SJCRH30 (cell line): ENCODE measurements at regions not wholly inside any gene's neighbourhood (a gene's known extent, or its start where the extent isn't known, plus 50 kb on each side); places are given as distances from the start of the nearest gene placed in this dataset.
A peak's percentile ranks its signal among the peaks of the same experiment; 100 is the strongest.

Source experiments
- DNase-seq, 2 experiments: peaks; one replicate each; pipeline ENCODE4 v3.0.0-alpha.2; 2015 to 2020
- H3K27ac ChIP-seq: fragments of 250-450 bp; sonication (Bioruptor Pico); 2 replicates; pipeline ENCODE4 v1.5.1; 2020; ENCODE audit warnings: mild to moderate bottlenecking, moderate library complexity
- H3K27me3 ChIP-seq: fragments of 250-450 bp; sonication (Bioruptor Pico); 2 replicates; pipeline ENCODE4 v1.5.1; 2020; ENCODE audit warnings: mild to moderate bottlenecking, moderate library complexity
- H3K36me3 ChIP-seq: fragments of 250-450 bp; sonication (Bioruptor Pico); 2 replicates; pipeline ENCODE4 v1.5.1; 2020; ENCODE audit warnings: mild to moderate bottlenecking, moderate library complexity
- H3K4me1 ChIP-seq: fragments of 250-450 bp; sonication (Bioruptor Pico); 2 replicates; pipeline ENCODE4 v1.5.1; 2020; ENCODE audit warnings: mild to moderate bottlenecking, moderate library complexity
- H3K4me3 ChIP-seq: fragments of 250-450 bp; sonication (Bioruptor Pico); 2 replicates; pipeline ENCODE4 v1.5.1; 2020; ENCODE audit warnings: mild to moderate bottlenecking, moderate library complexity
- H3K9me3 ChIP-seq: fragments of 250-450 bp; sonication (Bioruptor Pico); replicated peaks from 2 replicates; pipeline ENCODE4 v1.5.1; 2020; ENCODE audit warnings: mild to moderate bottlenecking, moderate library complexity

DNA sequence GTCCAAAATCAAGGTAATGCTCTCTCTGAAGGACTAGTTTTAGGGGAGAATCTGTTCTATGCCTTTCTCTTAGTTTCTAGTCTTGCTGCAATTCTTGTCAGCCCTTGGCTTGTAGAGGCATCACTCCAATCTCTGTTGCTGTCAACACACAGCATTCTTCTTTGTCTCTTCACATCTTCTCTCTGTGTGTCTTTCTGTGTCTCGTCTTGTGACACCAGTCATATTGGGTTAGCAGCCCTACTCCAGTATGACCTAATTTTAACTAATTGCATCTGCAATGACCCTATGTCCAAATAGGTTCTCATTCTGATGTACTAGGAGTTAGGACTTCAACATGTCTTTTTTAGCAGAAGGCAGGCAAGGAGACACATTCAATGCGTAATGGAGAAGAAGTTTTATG is 1110.6 kb downstream of the DTWD2 start:
- no peak overlapping the region for H3K27ac ChIP-seq
- H3K27me3 ChIP-seq, result no peaks in the 10 kb centered on the region
- H3K4me3 ChIP-seq, result no peak overlapping the region
- H3K36me3 ChIP-seq, result no peaks in the 10 kb centered on the region
- 0 out of 2 replicates have a peak, but pooled peaks cover 2% of the 10 kb centered on the region for H3K4me1 ChIP-seq
- DNase-seq, result no peak
- H3K9me3 ChIP-seq, result peaks cover 4% of the 10 kb centered on the region

DNA sequence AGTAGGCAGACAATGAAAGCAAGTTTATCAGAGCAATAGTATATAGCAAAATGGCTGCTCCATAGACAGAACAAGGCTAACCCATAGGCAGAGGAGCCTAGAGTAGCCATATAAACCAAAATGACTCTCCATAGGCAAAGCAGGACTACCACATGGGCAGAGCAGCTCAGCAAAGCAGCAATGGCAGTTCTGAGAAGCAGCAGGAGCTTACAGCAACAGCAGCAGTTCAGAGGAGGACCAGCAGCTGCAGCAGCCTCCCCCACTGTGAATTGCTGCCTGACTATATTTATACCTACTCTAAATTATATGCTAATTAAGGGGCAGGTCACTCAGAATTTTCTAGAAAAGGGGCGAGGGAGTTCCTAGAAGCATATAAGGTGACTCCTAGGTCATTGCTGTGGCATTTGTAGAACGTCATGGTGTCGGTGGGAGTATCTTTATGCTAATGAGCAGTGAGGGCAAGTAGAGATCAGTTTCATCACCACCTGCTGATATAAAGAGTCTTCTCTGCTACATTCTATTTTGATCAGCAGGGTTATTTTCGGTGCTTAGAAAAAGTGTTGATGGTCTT is 1115.5 kb downstream of the DTWD2 start:
- H3K9me3 ChIP-seq, result peaks cover 4% of the 10 kb centered on the region
- H3K27me3 ChIP-seq, result no peaks in the 10 kb centered on the region
- H3K36me3 ChIP-seq, result no peaks in the 10 kb centered on the region
- H3K27ac ChIP-seq, result no peak overlapping the region
- no peak overlapping the region for H3K4me3 ChIP-seq
- H3K4me1 ChIP-seq, result no peaks in the 10 kb centered on the region
- peak; percentile 15 to 40 for DNase-seq

DNA sequence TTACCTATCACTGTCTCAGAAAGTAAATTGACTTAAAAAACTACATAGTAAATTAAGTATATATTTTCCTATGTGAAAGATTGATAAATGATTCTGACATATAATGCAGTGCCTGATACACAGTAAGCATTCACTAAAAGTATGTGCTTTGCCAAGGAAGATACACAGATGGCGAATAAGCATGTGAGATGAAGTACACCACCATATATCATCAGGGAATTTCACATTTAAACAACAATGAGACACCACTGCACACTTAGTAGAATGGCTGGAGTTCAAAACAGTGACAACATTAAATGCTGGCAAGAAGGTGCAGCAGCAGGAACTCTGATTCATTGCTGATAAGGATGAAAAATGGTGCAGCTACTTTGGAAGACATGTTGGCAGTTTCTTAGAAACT is 1118.8 kb downstream of the DTWD2 start:
- no peak for DNase-seq
- no peaks in the 10 kb centered on the region for H3K4me1 ChIP-seq

DNA sequence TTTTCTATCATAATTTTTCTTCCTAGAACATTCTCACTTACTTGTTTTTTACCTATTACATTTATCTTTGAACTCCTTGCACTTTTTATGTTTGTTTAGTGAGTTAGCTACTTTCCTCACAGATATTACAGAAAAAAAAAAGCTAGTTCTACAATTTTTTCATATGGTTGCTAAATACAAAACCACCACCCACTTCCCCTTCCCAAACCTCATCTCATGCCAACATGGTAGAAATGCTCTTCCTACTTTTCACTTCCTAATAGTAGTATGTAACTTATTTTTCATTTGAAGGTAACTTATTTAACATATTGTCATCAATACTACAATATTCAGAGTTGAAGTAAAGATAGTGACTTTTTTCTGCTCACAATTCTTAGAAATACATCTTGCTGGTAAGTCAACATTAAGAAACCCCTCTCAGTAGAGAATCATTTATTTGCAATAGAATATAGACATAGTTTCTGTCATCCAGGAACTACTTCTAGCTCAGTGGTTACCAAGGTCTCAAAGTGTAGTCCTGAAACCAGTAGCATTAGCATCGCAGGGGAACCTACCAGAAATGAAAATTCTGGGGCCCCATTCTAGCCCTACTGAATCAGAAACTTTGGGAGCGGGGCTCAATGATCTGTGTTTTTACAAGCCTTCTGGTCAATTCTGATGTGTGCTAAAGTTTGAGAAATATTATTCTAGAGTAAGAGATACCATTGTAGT is 1124.6 kb downstream of the DTWD2 start:
- no peak overlapping the region for H3K4me3 ChIP-seq
- H3K27me3 ChIP-seq, result no peaks in the 10 kb centered on the region
- H3K9me3 ChIP-seq, result peaks cover 3% of the 10 kb centered on the region; the same call in 1 of the 2 replicates
- DNase-seq, result no peak
- H3K4me1 ChIP-seq, result peaks cover 7% of the 10 kb centered on the region; the same call in 1 of the 2 replicates
- no peaks in the 10 kb centered on the region for H3K36me3 ChIP-seq
- no peak overlapping the region for H3K27ac ChIP-seq

More for the DNA sequence above, 1118.8 kb downstream of the DTWD2 start:
- Histone ChIP-seq H3K4me3 (no peak overlapping the region), H3K9me3 (peaks cover 3% of the 10 kb centered on the region; the same call in 1 of the 2 replicates), H3K27ac (no peak overlapping the region), H3K27me3 (no peaks in the 10 kb centered on the region), H3K36me3 (no peaks in the 10 kb centered on the region)

DNA sequence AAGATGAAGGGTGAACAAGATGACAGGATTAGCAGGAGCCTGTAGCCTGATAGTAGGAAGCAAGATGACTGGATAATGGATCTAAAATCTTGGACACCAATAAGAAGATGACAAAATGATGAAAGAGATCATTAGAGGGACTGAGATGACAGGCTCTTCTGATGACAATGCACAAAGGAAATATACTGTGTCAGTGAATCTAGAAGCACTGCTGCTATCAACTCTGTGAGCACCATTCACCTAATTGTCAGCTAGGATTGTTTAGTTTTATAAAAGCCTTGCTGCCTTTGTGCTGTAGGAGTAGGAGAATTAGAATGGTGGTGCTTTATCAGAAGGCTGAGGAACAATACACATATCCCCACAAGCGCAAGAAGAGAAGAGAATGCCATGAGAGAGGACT is 1127.8 kb downstream of the DTWD2 start:
- Histone ChIP-seq H3K27ac (no peak overlapping the region), H3K4me1 (peaks cover 7% of the 10 kb centered on the region; the same call in 1 of the 2 replicates), H3K36me3 (no peaks in the 10 kb centered on the region), H3K9me3 (no peaks in the 10 kb centered on the region), H3K27me3 (no peaks in the 10 kb centered on the region), H3K4me3 (no peak overlapping the region)
- DNase-seq, result no peak

DNA sequence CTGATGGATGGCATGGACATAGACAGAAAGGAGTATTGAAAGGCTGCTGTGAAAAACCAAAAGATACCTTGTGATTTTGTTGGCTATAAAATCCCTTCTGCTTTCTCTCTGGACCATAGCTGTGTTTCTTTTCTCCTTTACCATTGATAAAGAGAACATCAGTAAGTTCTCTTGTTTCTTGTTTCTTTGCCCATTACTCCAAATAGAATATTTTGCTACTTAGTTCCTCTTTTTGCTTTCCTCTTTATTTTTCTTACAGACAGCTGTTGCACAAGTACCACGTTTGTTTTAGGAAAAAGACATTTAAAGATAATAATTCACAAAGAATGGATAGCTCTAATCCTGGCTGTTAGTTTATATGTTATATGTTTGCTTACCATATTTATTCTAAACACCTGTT is 1129.2 kb downstream of the DTWD2 start:
- H3K9me3 ChIP-seq, result no peaks in the 10 kb centered on the region
- no peaks in the 10 kb centered on the region for H3K36me3 ChIP-seq
- no peaks in the 10 kb centered on the region for H3K27me3 ChIP-seq
- no peak overlapping the region for H3K4me3 ChIP-seq
- peaks cover 7% of the 10 kb centered on the region; the same call in 1 of the 2 replicates for H3K4me1 ChIP-seq
- no peak for DNase-seq
- H3K27ac ChIP-seq, result no peak overlapping the region

DNA sequence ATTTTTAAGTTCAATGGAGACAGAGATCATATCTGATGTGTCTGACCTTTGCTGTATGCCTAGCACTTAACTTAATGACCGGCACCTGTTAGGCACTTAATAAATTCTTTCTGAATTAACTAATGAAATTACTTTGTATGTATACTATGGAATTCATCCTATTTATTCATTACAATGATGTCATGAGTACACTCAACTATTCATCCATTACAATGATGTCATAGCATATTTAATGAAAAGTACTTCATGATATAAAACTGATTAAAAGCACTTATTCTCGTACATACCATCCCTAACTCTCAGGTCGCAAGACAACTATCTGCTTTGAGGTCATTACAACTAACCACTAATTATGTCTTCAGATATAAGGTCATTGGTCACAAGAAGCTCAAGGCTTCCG is 1131.6 kb downstream of the DTWD2 start:
- no peak overlapping the region for H3K27ac ChIP-seq
- DNase-seq, result no peak
- H3K9me3 ChIP-seq, result no peaks in the 10 kb centered on the region
- H3K4me1 ChIP-seq, result peaks cover 7% of the 10 kb centered on the region; the same call in 1 of the 2 replicates
- H3K4me3 ChIP-seq, result no peak overlapping the region
- H3K36me3 ChIP-seq, result no peaks in the 10 kb centered on the region
- H3K27me3 ChIP-seq, result no peaks in the 10 kb centered on the region

DNA sequence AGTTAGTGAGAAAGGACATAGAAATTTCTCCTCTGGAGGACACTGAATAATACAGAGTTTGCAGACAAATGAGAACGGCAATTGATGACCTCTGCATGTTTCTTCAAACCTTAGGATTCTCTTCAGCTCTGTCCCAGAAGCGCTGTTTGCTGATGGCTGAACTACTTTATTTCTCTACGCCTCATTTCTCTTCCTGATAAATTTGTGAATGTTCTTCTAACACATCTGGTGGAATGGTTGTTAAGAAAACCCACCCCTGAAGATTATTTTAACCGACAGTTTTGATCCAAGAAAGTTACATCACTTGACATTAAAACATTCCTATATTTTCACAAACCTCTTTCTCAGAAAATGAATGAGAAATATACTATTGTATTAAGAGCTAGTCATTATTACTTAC is 1150.6 kb downstream of the DTWD2 start:
- DNase-seq, result no peak
- H3K4me1 ChIP-seq, result peaks cover 7% of the 10 kb centered on the region
- H3K36me3 ChIP-seq, result no peaks in the 10 kb centered on the region
- H3K4me3 ChIP-seq, result no peak overlapping the region
- H3K9me3 ChIP-seq, result no peaks in the 10 kb centered on the region
- H3K27ac ChIP-seq, result no peak overlapping the region
- no peaks in the 10 kb centered on the region for H3K27me3 ChIP-seq

DNA sequence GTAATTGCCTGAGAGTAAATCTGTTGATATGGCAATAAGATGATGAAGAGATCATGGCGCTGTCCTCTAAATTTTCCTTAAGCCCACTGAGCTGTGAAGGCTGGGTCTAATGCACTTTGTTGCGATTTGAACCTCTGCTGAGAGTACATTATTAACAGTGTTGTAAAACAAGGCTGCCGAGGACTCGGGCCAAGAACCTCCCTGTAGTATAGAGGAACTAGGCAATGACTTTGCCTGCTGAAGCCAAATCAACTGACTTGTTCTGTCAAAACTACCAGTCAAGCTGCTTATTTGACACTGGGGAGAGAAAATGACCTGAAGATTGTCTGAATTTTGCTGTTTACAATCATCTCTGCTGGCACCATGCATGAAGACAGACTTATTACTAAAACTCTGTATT is 1154.7 kb downstream of the DTWD2 start:
- no peaks in the 10 kb centered on the region for H3K27me3 ChIP-seq
- no peak overlapping the region for H3K27ac ChIP-seq
- peaks cover 14% of the 10 kb centered on the region for H3K4me1 ChIP-seq
- no peak for DNase-seq
- H3K9me3 ChIP-seq, result no peaks in the 10 kb centered on the region
- H3K4me3 ChIP-seq, result no peak overlapping the region
- no peaks in the 10 kb centered on the region for H3K36me3 ChIP-seq

DNA sequence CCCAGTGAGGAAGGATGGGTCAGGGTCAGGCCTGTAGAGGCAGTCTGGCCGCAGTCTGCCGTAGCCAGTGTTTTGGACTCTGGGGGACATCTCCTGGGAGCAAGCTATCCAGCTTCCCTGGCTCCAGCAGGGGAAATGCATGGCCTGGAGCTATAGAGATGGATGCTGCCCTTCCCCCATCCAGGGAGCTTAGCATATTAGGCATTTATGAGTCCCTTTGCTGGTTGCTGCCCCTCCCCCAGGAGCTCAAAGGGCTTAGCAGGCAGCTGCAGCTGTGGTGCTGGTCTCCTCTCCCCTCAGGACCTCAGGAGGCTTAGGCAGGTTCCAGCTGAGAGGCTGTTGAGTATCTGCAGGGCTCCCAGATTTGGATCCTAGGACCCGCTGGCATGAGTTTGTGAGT is 1158.7 kb downstream of the DTWD2 start:
- DNase-seq, result peak; percentile 87 to 91
- Histone ChIP-seq H3K27ac (no peak overlapping the region), H3K9me3 (no peaks in the 10 kb centered on the region), H3K4me3 (no peak overlapping the region), H3K36me3 (no peaks in the 10 kb centered on the region), H3K4me1 (peaks cover 7% of the 10 kb centered on the region; the same call in 1 of the 2 replicates), H3K27me3 (no peaks in the 10 kb centered on the region)

DNA sequence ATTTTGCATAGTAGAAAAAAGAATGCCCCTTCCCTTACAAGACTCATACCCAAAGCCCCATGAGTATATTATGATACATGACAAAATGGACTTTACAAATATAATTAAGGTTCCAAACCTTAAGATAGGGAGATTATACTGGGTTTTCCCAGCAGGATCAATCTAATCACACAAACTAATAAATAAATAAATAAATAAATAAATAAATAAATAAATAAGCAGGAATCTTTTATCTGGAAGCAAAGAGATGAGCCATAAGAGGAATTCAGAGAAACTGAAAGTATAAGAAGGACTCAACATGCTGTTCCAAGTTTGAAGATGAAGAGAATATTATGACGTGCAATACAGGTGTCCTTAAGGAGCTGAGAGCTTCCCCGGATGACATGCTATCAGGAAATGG is 1174.5 kb downstream of the DTWD2 start:
- H3K27ac ChIP-seq, result no peak overlapping the region
- H3K36me3 ChIP-seq, result no peaks in the 10 kb centered on the region
- no peak for DNase-seq
- 0 out of 2 replicates have a peak, but pooled peaks cover 3% of the 10 kb centered on the region for H3K9me3 ChIP-seq
- H3K27me3 ChIP-seq, result no peaks in the 10 kb centered on the region
- no peak overlapping the region for H3K4me3 ChIP-seq
- peaks cover 4% of the 10 kb centered on the region; the same call in 1 of the 2 replicates for H3K4me1 ChIP-seq

DNA sequence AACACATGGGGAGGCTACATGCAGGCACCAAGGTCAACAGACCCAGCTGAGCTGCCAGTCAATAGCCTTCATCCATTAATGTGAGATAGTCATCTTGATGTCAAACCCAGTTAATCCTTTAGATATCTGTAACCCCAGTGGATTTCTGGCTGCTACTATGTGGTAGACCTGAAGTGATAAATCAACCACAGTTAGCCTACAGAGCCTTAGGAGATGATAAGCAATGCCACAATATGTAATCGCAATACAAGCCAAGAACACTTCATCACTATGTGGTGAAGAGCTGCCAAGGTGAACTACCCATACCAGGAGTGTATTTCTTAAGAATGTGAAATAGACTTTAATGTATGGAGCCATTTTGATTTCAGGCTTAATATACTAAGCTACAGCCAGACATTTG is 1175.5 kb downstream of the DTWD2 start:
- H3K4me1 ChIP-seq, result no peaks in the 10 kb centered on the region
- H3K4me3 ChIP-seq, result no peak overlapping the region
- H3K27ac ChIP-seq, result no peak overlapping the region
- H3K9me3 ChIP-seq, result 0 out of 2 replicates have a peak, but pooled peaks cover 3% of the 10 kb centered on the region
- DNase-seq, result no peak
- no peaks in the 10 kb centered on the region for H3K27me3 ChIP-seq
- H3K36me3 ChIP-seq, result no peaks in the 10 kb centered on the region

DNA sequence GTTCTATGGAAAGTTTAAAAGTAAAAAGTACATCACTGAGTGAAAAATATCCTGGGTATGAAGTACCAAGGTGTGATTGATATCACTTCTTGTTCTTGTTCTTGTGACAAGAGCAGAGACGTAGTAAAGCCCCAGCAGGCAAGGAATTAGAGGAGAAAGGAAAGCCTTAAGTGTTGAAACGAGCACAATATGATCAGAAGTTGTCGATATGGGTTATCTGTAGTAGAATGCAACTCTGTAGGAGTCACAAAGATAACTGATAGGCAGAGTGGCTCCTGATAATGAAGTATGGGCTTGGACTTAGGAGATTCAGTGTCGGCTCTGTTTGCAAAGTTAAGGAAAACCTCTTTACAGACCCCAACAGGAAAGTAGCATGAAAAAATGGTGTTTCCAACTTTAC is 1179.1 kb downstream of the DTWD2 start:
- Histone ChIP-seq H3K27me3 (no peaks in the 10 kb centered on the region), H3K4me3 (no peak overlapping the region), H3K9me3 (no peaks in the 10 kb centered on the region), H3K4me1 (no peaks in the 10 kb centered on the region), H3K36me3 (no peaks in the 10 kb centered on the region), H3K27ac (no peak overlapping the region)
- DNase-seq, result no peak

DNA sequence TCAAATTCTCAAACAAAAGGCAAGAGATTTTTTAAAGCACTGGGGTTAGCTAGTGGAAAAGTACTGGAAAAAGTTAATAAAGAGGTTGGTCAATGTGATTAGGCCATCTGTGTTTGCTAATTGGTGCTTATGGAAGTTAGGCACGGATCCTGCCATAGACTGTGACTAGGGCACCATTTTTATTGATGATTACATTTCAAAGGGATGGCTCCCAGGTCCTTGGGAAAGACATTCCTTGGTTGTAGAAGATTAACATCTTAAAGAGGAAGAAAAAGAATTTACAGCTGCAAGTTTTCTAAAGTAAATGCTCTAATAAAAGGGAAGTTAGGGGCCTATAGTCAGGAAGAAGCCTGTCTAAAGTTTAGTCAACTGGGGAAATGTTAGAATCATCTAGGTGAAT is 1183.3 kb downstream of the DTWD2 start:
- H3K27me3 ChIP-seq, result no peaks in the 10 kb centered on the region
- no peak overlapping the region for H3K4me3 ChIP-seq
- no peak overlapping the region for H3K27ac ChIP-seq
- no peaks in the 10 kb centered on the region for H3K36me3 ChIP-seq
- H3K4me1 ChIP-seq, result peaks cover 5% of the 10 kb centered on the region
- H3K9me3 ChIP-seq, result no peaks in the 10 kb centered on the region
- no peak for DNase-seq

DNA sequence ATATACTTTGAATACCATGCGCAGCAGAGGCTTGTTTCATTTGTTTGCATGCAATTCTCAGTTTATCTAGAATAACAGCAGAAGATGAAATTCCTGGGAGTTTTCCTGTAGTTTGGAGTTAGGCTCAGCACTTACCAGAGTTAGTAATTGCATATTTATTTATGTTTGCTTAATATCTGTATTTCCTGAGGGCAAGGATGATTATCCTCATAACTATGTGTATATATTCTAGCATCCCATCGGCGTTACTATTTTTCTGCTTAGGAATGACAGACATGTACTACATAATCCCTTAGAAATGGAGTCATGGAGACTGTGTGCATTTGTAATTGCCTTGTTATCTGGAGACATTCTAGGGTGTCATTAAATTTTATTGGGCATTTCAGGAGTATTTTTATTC is 1184.8 kb downstream of the DTWD2 start:
- peaks cover 5% of the 10 kb centered on the region for H3K4me1 ChIP-seq
- no peaks in the 10 kb centered on the region for H3K27me3 ChIP-seq
- H3K4me3 ChIP-seq, result no peak overlapping the region
- H3K27ac ChIP-seq, result no peak overlapping the region; the same call in 1 of the 2 replicates
- H3K9me3 ChIP-seq, result no peaks in the 10 kb centered on the region
- peak in 1 of 2 experiments; percentile 7 for DNase-seq
- H3K36me3 ChIP-seq, result no peaks in the 10 kb centered on the region

DNA sequence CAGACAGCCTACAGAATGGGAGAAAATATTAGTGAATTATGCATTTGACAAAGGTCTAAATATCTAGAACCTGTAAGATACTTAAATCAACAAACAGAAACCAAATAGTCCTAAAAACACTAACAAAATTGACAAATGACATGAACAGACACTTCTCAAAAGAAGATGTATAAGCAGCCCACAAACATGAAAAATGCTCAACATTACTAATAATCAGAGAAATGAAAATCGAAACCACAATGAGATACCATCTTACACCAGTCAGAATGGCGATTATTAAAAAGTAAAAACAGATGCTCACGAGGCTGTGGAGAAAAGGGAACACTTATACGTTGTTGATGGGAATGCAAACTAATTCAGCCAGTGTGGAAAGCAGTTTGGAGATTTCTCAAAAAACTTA is 1186.8 kb downstream of the DTWD2 start:
- Histone ChIP-seq H3K27ac (no peak overlapping the region), H3K9me3 (no peaks in the 10 kb centered on the region), H3K27me3 (no peaks in the 10 kb centered on the region), H3K4me3 (no peak overlapping the region), H3K4me1 (peaks cover 5% of the 10 kb centered on the region), H3K36me3 (no peaks in the 10 kb centered on the region)
- no peak for DNase-seq
